ENCODE measurements at regions not wholly inside any gene's neighbourhood (a gene's known extent, or its start where the extent isn't known, plus 50 kb on each side); places are given as distances from the start of the nearest gene placed in this dataset.

DNA sequence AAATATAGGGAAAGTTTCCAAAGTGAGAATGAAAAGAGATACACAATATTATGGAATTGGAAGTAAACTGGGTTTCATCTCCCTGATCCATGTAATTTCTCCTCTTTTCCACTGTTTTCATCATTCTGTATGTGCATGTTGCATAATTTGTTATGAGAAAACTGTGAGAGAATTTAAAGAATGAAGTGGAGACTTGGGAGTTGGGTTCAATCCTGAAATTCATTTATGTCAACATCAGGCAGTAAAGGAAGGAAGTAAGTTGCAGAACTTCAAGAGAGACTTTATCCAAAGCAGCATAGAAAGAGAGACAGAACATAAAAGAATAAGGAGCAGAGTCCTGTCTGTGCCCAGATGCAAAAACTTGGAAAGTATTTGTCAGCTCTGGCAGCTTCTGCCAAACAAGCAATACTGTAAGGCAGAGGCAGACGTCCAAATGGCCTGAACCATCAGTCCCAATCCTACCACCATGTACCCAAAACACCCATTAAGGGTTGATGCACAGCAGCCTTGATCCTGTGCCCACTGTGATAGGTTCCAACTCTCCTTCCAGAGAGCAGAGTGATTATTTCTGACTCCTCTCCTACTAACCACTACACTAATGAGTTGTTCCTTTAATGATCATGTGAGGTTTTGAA, 425.3 kb upstream of the CDH6 start:
- WGBS, 10 experiments: 0 to 83% (median 40%) methylated on average over 1 of the region's 1 CpG; no CpG with 5 or more reads in 4 of the 10 experiments
- no peak overlapping the region for H3K27ac ChIP-seq
- in situ Hi-C loops (cut with MboI; ENCODE audit: low pct_unique_long_range_greater_than_20kb in 2 of 9, low sequenced_read_pairs in 9 of 9, unreplicated experiment in 9 of 9): no loop called here
- H3K4me1 ChIP-seq (replicated peaks in 1 of 2): no peaks in the 10 kb centered on the region
- no peak for ATAC-seq (replicated peaks in 6 of 8)
- H3K4me3 ChIP-seq: no peak overlapping the region

DNA sequence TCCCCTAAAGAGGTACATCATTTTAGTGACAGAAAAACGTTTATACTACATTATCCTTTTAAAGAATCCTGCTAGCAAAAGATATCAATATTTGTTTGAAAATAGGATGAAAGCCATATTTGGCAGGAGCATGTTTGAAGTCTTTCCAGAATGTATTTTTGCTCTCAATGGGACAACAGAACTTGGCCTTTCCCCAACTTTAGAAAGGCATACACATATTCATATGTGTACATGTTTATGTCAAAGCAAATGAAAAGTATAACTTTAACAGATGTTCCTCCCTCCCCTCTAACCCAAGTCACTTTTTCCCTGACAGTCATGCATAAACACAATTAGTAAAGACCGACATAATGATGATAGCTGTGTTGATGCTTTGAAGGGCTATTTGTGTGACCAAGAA, 427.8 kb upstream of the CDH6 start:
- no peak overlapping the region for H3K4me3 ChIP-seq
- ATAC-seq (replicated peaks in 6 of 8): no peak
- 0 to 58% (median 43%) methylated on average over 2 of the region's 2 CpGs; no CpG with 5 or more reads in 1 of the 10 experiments for WGBS, 10 experiments
- no peak overlapping the region for H3K27ac ChIP-seq
- H3K4me1 ChIP-seq (replicated peaks in 1 of 2): no peaks in the 10 kb centered on the region
- in situ Hi-C loops (cut with MboI; ENCODE audit: low pct_unique_long_range_greater_than_20kb in 2 of 9, low sequenced_read_pairs in 9 of 9, unreplicated experiment in 9 of 9): no loop called here

DNA sequence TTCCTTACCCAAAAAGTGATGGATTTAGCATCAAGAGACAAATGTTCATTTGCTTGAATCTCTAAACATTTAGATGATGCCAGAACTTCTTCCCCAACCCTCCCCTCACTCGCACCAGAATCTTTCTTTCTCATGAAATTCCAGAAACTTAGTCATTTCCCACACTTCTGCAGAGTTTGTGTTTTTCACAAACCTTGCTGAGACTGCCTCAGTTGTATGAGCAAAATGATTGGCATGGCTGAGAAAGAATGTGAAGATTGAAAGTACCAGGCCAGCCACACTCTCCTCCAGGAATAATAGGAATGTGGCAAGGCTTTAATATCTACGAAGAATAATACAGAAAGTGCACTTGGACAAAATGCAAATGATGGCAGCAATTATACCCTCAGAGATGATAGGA, 428.3 kb upstream of the CDH6 start:
- no peak overlapping the region for H3K4me3 ChIP-seq
- in situ Hi-C loops (cut with MboI; ENCODE audit: low pct_unique_long_range_greater_than_20kb in 2 of 9, low sequenced_read_pairs in 9 of 9, unreplicated experiment in 9 of 9): no loop called here
- H3K4me1 ChIP-seq (replicated peaks in 1 of 2): no peaks in the 10 kb centered on the region
- no peak overlapping the region for H3K27ac ChIP-seq
- no peak for ATAC-seq (replicated peaks in 6 of 8)
- 0 to 90% (median 60%) methylated on average over 1 to 2 of the region's 2 CpGs; no CpG with 5 or more reads in 1 of the 10 experiments for WGBS, 10 experiments

DNA sequence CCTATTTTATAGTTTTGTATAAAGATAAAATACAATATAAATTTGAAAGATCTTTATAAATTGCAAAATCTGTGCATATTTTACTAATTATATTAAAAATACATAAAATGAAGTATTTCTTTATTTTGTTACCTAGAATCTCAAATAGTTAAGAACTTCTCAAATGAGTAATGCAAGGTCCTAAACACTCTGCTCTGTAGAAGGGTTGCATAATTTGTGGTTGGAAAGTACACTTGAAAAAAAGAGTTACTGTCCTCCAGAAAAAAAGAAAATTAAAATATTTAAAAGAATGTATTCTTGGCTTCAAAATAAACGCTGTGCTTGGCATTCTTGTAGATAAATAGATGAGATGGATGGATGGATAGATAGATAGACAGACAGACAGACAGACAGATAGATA, 428.8 kb upstream of the CDH6 start:
- no peak overlapping the region for H3K4me3 ChIP-seq
- no peak overlapping the region for H3K27ac ChIP-seq
- in situ Hi-C loops (cut with MboI; ENCODE audit: low pct_unique_long_range_greater_than_20kb in 2 of 9, low sequenced_read_pairs in 9 of 9, unreplicated experiment in 9 of 9): no loop called here
- 0 to 91% (median 67%) methylated on average over 1 of the region's 1 CpG; no CpG with 5 or more reads in 1 of the 10 experiments for whole genome bisulfite sequencing, 10 experiments
- H3K4me1 ChIP-seq (replicated peaks in 1 of 2): no peaks in the 10 kb centered on the region
- ATAC-seq (replicated peaks in 6 of 8): no peak

DNA sequence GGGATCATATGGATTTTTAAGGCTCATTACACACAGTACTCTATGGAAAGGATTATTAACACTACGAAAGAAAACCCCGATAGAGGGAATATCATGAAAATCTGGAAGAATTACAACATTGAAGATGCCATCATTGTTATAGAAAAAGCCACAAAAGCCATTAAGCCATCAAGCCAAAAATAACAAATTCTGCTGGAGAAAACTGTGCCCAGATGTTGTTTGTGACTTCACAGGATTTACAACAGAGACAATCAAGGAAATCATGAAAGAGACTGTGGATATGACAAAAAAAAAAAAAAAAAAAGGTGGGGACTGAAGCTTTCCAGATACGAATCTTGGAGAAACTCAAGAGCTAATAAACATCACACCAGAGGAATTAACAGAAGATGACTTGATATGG, 433.8 kb upstream of the CDH6 start:
- no peak for ATAC-seq (replicated peaks in 6 of 8)
- 6 to 100% (median 88%) methylated on average over 1 to 3 of the region's 3 CpGs for WGBS, 10 experiments
- in situ Hi-C loops (cut with MboI; ENCODE audit: low pct_unique_long_range_greater_than_20kb in 2 of 9, low sequenced_read_pairs in 9 of 9, unreplicated experiment in 9 of 9): no loop called here

DNA sequence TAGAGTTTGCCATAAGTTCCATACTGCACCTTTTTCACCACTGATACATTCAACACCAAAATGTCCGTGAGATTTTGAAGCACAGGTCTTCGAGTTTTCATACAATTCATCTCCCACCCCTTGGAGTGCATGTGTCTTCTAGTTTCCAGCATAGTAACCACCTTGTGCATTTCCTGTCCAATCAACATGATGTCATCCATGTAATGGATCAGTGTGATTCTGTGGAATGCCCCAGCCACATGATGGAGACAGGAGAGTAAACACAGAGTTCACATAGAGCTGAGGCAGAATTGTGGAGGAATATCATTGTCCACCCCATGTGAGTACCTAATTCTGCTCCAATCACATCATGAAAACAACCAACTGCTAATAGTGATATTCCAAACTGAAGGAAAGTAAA, 441.5 kb upstream of the CDH6 start:
- ATAC-seq (replicated peaks in 6 of 8): no peak
- Histone ChIP-seq H3K27ac (no peak overlapping the region), H3K4me3 (no peak overlapping the region), H3K4me1 (replicated peaks in 1 of 2) (no peaks in the 10 kb centered on the region)
- in situ Hi-C loops (cut with MboI; ENCODE audit: low pct_unique_long_range_greater_than_20kb in 2 of 9, low sequenced_read_pairs in 9 of 9, unreplicated experiment in 9 of 9): no loop called here
- WGBS, 10 experiments: 0 to 100% (median 79%) methylated on average over 2 of the region's 2 CpGs; no CpG with 5 or more reads in 5 of the 10 experiments

More for the DNA sequence above, 433.8 kb upstream of the CDH6 start:
- H3K4me3 ChIP-seq: no peak overlapping the region
- H3K4me1 ChIP-seq (replicated peaks in 1 of 2): no peaks in the 10 kb centered on the region
- no peak overlapping the region for H3K27ac ChIP-seq

DNA sequence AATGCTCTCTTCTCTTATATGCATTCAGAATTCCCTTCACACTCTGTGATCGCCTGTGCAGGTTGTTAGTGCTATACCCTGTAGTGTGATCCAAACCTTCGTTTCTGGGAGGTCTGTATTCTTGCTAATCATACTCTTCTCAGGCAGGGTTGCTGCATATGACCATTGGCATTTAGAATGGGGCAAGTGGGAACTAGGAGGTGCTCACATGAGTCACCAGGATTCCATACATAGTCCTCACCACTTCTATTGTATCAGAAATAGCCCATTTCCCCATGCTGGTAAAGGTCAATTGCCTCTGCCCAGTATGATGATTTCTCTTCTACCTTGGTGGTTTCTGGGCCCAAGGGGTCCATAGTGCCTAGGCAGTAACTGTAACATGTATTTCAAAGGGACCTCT, 443.5 kb upstream of the CDH6 start:
- no peak for ATAC-seq (replicated peaks in 6 of 8)
- no peaks in the 10 kb centered on the region for H3K4me1 ChIP-seq (replicated peaks in 1 of 2)
- in situ Hi-C loops (cut with MboI; ENCODE audit: low pct_unique_long_range_greater_than_20kb in 2 of 9, low sequenced_read_pairs in 9 of 9, unreplicated experiment in 9 of 9): no loop called here
- no peak overlapping the region for H3K27ac ChIP-seq
- WGBS, 10 experiments: 0 to 100% (median 55%) methylated on average over 1 to 2 of the region's 2 CpGs; no CpG with 5 or more reads in 4 of the 10 experiments
- H3K4me3 ChIP-seq: no peak overlapping the region

DNA sequence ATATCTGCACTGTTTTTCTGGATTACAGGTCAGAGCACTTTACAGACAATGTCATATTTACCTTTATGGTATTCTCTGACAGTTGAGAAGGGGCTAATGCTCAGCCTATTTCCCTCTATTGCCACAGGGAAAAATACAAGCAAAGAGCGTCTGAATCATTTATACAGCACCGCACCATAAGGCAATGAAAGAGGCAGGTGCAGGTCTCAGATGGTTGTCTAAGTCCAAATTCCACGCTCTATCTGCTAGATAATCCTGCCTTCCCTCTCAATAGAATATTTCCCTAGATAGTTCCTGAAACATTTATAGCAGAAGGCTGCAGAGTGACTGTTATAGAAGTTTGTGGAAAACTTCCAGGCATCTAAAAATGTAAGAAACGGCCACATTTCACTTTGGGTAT, 446.1 kb upstream of the CDH6 start:
- 20 to 95% (median 86%) methylated on average over 1 to 4 of the region's 4 CpGs; no CpG with 5 or more reads in 1 of the 10 experiments for WGBS, 10 experiments
- Histone ChIP-seq H3K4me3 (no peak overlapping the region), H3K4me1 (replicated peaks in 1 of 2) (no peaks in the 10 kb centered on the region), H3K27ac (no peak overlapping the region)
- in situ Hi-C loops (cut with MboI; ENCODE audit: low pct_unique_long_range_greater_than_20kb in 2 of 9, low sequenced_read_pairs in 9 of 9, unreplicated experiment in 9 of 9): no loop called here
- ATAC-seq (replicated peaks in 6 of 8): no peak

DNA sequence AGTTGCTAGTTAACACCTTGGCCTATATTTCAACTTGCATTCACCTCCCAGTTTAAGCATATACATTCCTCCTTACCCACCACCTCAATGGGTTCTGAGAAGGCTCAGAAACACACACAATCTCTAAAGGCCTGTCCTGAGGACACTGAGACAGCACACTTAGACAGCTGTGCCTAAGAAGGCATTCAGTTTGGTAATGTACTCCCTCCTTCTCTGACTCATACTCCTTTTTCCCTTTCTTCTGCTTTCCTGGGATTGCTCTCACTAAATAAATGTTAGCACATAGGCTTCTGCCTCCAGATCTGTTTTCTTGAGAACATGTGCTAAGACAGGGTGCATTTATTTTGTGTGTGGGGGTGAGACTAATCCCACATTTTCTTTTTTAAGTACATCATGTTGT, 456.8 kb upstream of the CDH6 start:
- in situ Hi-C loops (cut with MboI; ENCODE audit: low pct_unique_long_range_greater_than_20kb in 2 of 9, low sequenced_read_pairs in 9 of 9, unreplicated experiment in 9 of 9): no loop called here
- ATAC-seq (replicated peaks in 6 of 8): no peak
- H3K4me3 ChIP-seq: no peak overlapping the region

DNA sequence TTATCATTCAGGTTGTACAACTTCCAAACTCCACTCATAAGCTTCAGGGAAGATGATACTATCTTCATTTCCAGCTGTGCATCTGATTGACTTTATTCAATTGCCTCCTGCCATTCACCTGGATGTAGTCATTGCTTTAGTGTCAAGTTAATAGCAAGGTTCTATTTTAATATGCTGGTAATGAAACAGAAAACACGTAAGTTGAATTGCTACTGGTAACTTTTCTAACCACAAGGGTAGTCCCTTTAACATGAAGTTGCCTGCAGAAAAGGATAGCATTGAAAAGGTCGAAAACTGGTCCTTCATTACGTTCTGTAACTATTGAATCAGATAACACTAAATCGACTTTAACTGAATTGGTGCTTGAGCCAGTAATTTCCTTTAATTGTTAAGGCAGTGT, 459.4 kb upstream of the CDH6 start:
- in situ Hi-C loops (cut with MboI; ENCODE audit: low pct_unique_long_range_greater_than_20kb in 2 of 9, low sequenced_read_pairs in 9 of 9, unreplicated experiment in 9 of 9): no loop called here
- no peak overlapping the region for H3K4me3 ChIP-seq
- 0 to 100% (median 58%) methylated on average over 1 to 4 of the region's 4 CpGs; no CpG with 5 or more reads in 2 of the 10 experiments for WGBS, 10 experiments
- no peak overlapping the region for H3K27ac ChIP-seq
- no peak for ATAC-seq (replicated peaks in 6 of 8)
- no peaks in the 10 kb centered on the region for H3K4me1 ChIP-seq (replicated peaks in 1 of 2)

More for the DNA sequence above, 456.8 kb upstream of the CDH6 start:
- no peak overlapping the region for H3K27ac ChIP-seq
- H3K4me1 ChIP-seq (replicated peaks in 1 of 2): no peaks in the 10 kb centered on the region

DNA sequence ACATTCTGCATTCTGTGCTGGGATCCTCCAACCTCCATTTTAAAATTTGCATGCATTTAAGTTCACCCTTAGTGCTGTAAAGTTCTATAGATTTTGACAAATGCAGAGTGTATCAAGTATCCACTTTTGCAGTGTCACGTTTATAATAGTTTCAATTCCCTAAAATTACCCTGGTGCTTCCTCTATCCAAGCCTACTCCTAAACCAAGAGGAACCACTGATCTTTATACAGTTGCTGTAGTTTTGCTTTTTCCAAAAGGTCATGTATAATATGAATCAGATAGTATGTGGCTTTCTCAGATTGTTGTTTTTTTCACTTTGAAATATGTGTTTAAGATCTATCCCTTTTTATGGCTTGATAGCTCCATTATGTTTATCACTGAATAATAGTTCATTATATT, 468.4 kb upstream of the CDH6 start:
- ATAC-seq (replicated peaks in 6 of 8): no peak
- H3K27ac ChIP-seq: no peak overlapping the region
- 0 to 100% (median 80%) methylated on average over 1 of the region's 1 CpG; no CpG with 5 or more reads in 3 of the 10 experiments for WGBS, 10 experiments
- in situ Hi-C loops (cut with MboI; ENCODE audit: low pct_unique_long_range_greater_than_20kb in 2 of 9, low sequenced_read_pairs in 9 of 9, unreplicated experiment in 9 of 9): no loop called here
- peaks cover 3 to 5% of the 10 kb centered on the region in 2 donors for H3K4me1 ChIP-seq (replicated peaks in 1 of 2)
- H3K4me3 ChIP-seq: no peak overlapping the region

DNA sequence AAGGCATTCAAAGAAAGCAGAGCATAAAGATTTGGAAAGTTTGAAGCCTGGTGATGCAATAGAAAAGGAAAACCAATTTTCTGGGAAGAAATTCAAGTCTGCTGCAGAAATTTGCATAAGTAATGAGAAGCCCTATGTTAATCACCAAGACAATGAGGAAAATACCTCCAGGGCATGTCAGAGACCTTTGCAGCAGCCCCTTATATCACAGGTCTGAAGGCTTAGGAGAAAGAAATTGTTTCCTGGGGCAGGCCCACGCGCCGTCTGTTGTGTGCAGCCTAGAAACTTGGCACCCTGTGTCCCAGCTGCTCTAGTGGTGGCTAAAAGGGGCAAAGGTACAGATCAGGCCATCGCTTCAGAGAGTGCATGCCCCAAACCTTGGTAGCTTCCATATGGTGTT, 495.3 kb upstream of the CDH6 start:
- in situ Hi-C loops (cut with MboI; ENCODE audit: low pct_unique_long_range_greater_than_20kb in 2 of 9, low sequenced_read_pairs in 9 of 9, unreplicated experiment in 9 of 9): no loop called here
- Histone ChIP-seq H3K4me1 (replicated peaks in 1 of 2) (no peaks in the 10 kb centered on the region), H3K4me3 (no peak overlapping the region), H3K27ac (no peak overlapping the region)
- 0 to 80% (median 76%) methylated on average over 1 to 4 of the region's 4 CpGs; no CpG with 5 or more reads in 4 of the 10 experiments for WGBS, 10 experiments
- ATAC-seq (replicated peaks in 6 of 8): peak in 1 of 8 experiments; percentile 56

DNA sequence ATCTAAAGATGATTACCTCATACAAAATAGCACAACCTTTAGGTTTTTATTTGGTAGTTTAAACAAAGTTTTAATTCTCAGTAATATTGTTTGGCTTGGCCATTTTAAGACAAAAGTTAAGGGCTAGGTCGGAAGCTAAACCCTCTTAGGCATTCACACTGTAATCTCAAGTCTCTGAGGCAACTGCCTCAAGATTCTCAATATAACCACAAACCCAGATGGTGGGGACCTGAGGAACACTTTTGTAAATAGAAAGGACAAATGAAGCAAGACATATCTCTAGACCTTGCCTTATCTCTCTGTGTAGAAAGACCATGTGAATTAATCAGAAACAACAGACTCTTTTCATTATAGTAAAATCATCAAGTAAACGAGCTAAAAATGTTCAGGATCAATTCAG, 500.2 kb upstream of the CDH6 start:
- WGBS, 10 experiments: 0 to 100% (median 79%) methylated on average over 1 to 2 of the region's 2 CpGs; no CpG with 5 or more reads in 1 of the 10 experiments
- Histone ChIP-seq H3K4me3 (no peak overlapping the region), H3K4me1 (replicated peaks in 1 of 2) (no peaks in the 10 kb centered on the region), H3K27ac (no peak overlapping the region)
- in situ Hi-C loops (cut with MboI; ENCODE audit: low pct_unique_long_range_greater_than_20kb in 2 of 9, low sequenced_read_pairs in 9 of 9, unreplicated experiment in 9 of 9): no loop called here
- no peak for ATAC-seq (replicated peaks in 6 of 8)

DNA sequence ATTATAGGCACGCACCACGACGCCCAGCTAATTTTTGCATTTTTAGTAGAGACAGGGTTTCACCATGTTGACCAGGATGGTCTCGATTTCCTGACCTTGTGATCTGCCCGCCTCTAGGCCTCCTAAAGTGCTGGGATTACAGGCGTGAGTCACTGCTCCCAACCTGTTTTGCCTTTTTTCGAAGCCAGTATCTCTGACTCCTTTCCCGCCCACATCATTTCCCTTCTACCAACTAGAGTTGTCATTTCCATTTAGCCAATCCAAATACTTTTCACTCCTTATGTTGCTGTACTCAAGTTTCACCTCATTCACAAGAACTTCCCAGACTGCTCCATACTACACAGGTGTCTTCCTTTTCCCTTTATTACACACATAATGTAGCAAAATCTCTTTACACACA, 502.6 kb upstream of the CDH6 start:
- no peaks in the 10 kb centered on the region for H3K4me1 ChIP-seq (replicated peaks in 1 of 2)
- no peak overlapping the region for H3K4me3 ChIP-seq
- WGBS, 10 experiments: 20 to 100% (median 96%) methylated on average over 1 to 8 of the region's 8 CpGs
- no peak overlapping the region for H3K27ac ChIP-seq
- no peak for ATAC-seq (replicated peaks in 6 of 8)
- in situ Hi-C loops (cut with MboI; ENCODE audit: low pct_unique_long_range_greater_than_20kb in 2 of 9, low sequenced_read_pairs in 9 of 9, unreplicated experiment in 9 of 9): no loop called here
